ENCODE measurements at regions not wholly inside any gene's neighbourhood (a gene's known extent, or its start where the extent isn't known, plus 50 kb on each side); places are given as distances from the start of the nearest gene placed in this dataset.
"Not testable (repeated sequence)": the region's sequence is repeated elsewhere in the genome, so short reads cannot be mapped to it uniquely, and the experiment has no call there.

DNA sequence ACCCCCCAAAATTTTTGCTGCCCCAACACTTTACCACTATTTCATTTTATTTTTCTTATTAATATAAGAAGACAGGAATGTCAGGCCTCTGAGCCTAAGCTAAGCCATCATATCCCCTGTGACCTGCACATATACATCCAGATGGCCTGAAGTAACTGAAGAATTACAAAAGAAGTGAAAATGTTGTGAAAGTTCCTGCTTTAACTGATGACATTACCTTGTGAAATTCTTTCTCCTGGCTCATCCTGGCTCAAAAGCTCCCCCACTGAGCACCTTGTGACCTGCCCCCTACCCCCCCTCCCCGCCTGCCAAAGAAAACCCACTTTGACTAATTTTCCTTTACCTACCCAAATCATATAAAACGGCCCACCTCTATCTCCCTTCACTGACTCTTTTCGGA, 200.3 kb upstream of the FKBP1C start:
- TF ChIP-seq, protein P1, sequence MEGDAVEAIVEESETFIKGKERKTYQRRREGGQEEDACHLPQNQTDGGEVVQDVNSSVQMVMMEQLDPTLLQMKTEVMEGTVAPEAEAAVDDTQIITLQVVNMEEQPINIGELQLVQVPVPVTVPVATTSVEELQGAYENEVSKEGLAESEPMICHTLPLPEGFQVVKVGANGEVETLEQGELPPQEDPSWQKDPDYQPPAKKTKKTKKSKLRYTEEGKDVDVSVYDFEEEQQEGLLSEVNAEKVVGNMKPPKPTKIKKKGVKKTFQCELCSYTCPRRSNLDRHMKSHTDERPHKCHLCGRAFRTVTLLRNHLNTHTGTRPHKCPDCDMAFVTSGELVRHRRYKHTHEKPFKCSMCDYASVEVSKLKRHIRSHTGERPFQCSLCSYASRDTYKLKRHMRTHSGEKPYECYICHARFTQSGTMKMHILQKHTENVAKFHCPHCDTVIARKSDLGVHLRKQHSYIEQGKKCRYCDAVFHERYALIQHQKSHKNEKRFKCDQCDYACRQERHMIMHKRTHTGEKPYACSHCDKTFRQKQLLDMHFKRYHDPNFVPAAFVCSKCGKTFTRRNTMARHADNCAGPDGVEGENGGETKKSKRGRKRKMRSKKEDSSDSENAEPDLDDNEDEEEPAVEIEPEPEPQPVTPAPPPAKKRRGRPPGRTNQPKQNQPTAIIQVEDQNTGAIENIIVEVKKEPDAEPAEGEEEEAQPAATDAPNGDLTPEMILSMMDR (IDR thresholded peaks at IDR 0.05) = not testable (repeated sequence)
- not testable (repeated sequence) for TF ChIP-seq POLR2AphosphoS5 (IDR thresholded peaks at IDR 0.05; ENCODE audit: low read depth, low read length); EP300 (IDR thresholded peaks at IDR 0.05; ENCODE audit: borderline replicate concordance in 1 of 2, low read depth in 1 of 2, low read length in 1 of 2); YY1 (IDR thresholded peaks at IDR 0.05; ENCODE audit: low read depth); SIN3A (IDR thresholded peaks at IDR 0.05; ENCODE audit: borderline replicate concordance, low read depth, low read length); TAF1 (IDR thresholded peaks at IDR 0.05; ENCODE audit: borderline replicate concordance, low read depth, low read length); NRF1 (IDR thresholded peaks at IDR 0.05; ENCODE audit: low read depth, low read length); EZH2phosphoT487 (IDR thresholded peaks at IDR 0.05; ENCODE audit: borderline replicate concordance, low read depth); RCOR1 (IDR thresholded peaks at IDR 0.05; ENCODE audit: low read length); RFX5 (IDR thresholded peaks at IDR 0.05; ENCODE audit: low read length); JUND (IDR thresholded peaks at IDR 0.05)
- TF ChIP-seq, protein P2, sequence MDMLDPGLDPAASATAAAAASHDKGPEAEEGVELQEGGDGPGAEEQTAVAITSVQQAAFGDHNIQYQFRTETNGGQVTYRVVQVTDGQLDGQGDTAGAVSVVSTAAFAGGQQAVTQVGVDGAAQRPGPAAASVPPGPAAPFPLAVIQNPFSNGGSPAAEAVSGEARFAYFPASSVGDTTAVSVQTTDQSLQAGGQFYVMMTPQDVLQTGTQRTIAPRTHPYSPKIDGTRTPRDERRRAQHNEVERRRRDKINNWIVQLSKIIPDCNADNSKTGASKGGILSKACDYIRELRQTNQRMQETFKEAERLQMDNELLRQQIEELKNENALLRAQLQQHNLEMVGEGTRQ (IDR thresholded peaks at IDR 0.05; ENCODE audit: borderline replicate concordance, low read depth, low read length) = not testable (repeated sequence)
- TF ChIP-seq, protein P3, sequence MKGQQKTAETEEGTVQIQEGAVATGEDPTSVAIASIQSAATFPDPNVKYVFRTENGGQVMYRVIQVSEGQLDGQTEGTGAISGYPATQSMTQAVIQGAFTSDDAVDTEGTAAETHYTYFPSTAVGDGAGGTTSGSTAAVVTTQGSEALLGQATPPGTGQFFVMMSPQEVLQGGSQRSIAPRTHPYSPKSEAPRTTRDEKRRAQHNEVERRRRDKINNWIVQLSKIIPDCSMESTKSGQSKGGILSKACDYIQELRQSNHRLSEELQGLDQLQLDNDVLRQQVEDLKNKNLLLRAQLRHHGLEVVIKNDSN (IDR thresholded peaks at IDR 0.05; ENCODE audit: borderline replicate concordance, low read depth) = not testable (repeated sequence)
- TF ChIP-seq, protein P4, sequence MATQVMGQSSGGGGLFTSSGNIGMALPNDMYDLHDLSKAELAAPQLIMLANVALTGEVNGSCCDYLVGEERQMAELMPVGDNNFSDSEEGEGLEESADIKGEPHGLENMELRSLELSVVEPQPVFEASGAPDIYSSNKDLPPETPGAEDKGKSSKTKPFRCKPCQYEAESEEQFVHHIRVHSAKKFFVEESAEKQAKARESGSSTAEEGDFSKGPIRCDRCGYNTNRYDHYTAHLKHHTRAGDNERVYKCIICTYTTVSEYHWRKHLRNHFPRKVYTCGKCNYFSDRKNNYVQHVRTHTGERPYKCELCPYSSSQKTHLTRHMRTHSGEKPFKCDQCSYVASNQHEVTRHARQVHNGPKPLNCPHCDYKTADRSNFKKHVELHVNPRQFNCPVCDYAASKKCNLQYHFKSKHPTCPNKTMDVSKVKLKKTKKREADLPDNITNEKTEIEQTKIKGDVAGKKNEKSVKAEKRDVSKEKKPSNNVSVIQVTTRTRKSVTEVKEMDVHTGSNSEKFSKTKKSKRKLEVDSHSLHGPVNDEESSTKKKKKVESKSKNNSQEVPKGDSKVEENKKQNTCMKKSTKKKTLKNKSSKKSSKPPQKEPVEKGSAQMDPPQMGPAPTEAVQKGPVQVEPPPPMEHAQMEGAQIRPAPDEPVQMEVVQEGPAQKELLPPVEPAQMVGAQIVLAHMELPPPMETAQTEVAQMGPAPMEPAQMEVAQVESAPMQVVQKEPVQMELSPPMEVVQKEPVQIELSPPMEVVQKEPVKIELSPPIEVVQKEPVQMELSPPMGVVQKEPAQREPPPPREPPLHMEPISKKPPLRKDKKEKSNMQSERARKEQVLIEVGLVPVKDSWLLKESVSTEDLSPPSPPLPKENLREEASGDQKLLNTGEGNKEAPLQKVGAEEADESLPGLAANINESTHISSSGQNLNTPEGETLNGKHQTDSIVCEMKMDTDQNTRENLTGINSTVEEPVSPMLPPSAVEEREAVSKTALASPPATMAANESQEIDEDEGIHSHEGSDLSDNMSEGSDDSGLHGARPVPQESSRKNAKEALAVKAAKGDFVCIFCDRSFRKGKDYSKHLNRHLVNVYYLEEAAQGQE (IDR thresholded peaks at IDR 0.05; ENCODE audit: low read depth, low read length) = not testable (repeated sequence)

All from SK-N-SH (cell line).